ENCODE measurements at regions not wholly inside any gene's neighbourhood (a gene's known extent, or its start where the extent isn't known, plus 50 kb on each side); places are given as distances from the start of the nearest gene placed in this dataset.

- Histone ChIP-seq H3K4me1 (ENCODE audit: low read depth) (no peaks in the 10 kb centered on the region), H3K4me3 (no peak overlapping the region), H3K9me3 (no peaks in the 10 kb centered on the region), H3K36me3 (ENCODE audit: low read depth) (no peaks in the 10 kb centered on the region)
- intact Hi-C loops (cut with DNase I, micrococcal nuclease), result no loop called here
- no peak for ATAC-seq
- no peak for TF ChIP-seq CTCF (IDR thresholded peaks at IDR 0.05)
- no peak for DNase-seq
Measured at GRCh38 chr22:34960005-34960404, 106.0 kb upstream of the ISX start.

DNA sequence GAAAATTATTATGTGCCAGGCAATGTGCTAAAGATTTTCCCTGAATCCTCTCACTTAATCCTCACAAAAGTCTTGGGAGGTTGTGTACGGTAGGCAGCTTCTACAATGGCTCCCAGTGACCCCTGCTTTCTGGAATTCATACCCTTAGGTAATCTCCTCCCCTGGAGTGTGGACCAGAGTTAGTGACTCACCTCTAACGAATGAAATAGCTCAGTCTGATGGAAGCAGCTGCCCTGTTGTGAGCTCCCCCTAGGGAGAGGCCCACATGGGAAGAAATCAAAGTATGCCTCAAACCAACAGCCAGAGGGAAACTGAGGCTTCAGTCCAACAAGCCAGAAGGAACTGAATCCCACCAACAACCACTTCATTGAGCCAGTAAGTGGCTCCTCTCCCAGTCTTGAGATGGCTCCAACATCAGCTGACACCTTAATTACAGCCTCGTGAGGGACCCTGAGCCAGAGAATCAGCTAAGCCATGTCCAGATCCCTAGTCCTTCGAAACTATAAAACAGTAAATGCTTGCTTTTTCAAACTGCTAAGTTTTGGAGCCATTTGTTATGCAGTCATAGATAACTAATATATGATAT is 98.9 kb upstream of the ISX start:
- TF ChIP-seq CTCF (IDR thresholded peaks at IDR 0.05), result no peak
- intact Hi-C loops (cut with DNase I, micrococcal nuclease), result no loop called here
- no peak for DNase-seq
- Histone ChIP-seq H3K36me3 (ENCODE audit: low read depth) (no peaks in the 10 kb centered on the region), H3K4me1 (ENCODE audit: low read depth) (no peaks in the 10 kb centered on the region), H3K4me3 (no peak overlapping the region), H3K9me3 (no peaks in the 10 kb centered on the region)
- no peak for ATAC-seq

DNA sequence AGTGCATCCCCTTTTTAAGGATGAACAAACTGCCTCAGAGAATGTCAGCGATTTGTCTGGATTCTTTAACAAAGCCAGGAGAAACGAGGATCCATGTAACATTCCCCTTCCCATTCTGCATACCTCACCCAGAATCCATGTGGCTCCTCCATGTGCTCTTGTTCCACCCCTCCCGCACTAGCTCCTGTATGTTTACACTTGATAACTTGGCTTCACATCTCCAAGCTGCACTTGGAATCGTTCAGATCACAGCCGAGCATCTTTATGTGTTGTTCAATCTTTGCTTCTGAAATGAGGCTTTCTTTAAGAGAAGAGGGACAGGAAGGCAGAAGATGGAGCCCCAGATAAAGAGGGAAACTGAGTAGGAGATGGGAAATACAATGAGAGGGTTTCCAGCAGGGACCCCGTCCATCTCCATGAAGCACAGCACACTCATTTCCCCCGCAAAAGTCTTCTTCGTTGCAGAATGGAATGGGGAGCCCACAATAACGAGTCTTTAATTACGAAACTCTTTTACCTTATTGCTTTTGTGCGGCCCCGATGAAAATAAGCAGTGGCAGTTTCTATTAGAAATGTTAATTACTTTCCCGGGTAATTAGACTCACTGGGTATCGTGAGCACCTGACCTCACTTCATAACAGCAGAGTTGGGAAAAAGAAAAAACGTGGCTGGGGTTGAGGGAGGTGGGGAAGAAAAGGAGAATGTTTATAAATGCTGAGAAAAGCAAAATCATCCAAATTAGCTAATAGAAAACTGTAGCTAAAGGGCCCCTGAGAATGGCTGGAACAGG is 96.8 kb upstream of the ISX start:
- Histone ChIP-seq H3K4me1 (ENCODE audit: low read depth) (no peaks in the 10 kb centered on the region), H3K4me3 (no peak overlapping the region)
- intact Hi-C loops (cut with DNase I, micrococcal nuclease), result no loop called here

GRCh38 chr22:34971456-34971855 is 94.5 kb upstream of the ISX start:
- Histone ChIP-seq H3K9me3 (no peaks in the 10 kb centered on the region), H3K4me1 (ENCODE audit: low read depth) (no peaks in the 10 kb centered on the region), H3K4me3 (no peak overlapping the region), H3K36me3 (ENCODE audit: low read depth) (no peaks in the 10 kb centered on the region)
- no peak for DNase-seq
- ATAC-seq, result no peak
- intact Hi-C loops (cut with DNase I, micrococcal nuclease), result no loop called here
- no peak for TF ChIP-seq CTCF (IDR thresholded peaks at IDR 0.05)

More for the DNA sequence above, 96.8 kb upstream of the ISX start:
- TF ChIP-seq CTCF (IDR thresholded peaks at IDR 0.05), result no peak
- H3K9me3 ChIP-seq, result no peaks in the 10 kb centered on the region
- ATAC-seq, result no peak
- no peaks in the 10 kb centered on the region for H3K36me3 ChIP-seq (ENCODE audit: low read depth)
- DNase-seq, result no peak

DNA sequence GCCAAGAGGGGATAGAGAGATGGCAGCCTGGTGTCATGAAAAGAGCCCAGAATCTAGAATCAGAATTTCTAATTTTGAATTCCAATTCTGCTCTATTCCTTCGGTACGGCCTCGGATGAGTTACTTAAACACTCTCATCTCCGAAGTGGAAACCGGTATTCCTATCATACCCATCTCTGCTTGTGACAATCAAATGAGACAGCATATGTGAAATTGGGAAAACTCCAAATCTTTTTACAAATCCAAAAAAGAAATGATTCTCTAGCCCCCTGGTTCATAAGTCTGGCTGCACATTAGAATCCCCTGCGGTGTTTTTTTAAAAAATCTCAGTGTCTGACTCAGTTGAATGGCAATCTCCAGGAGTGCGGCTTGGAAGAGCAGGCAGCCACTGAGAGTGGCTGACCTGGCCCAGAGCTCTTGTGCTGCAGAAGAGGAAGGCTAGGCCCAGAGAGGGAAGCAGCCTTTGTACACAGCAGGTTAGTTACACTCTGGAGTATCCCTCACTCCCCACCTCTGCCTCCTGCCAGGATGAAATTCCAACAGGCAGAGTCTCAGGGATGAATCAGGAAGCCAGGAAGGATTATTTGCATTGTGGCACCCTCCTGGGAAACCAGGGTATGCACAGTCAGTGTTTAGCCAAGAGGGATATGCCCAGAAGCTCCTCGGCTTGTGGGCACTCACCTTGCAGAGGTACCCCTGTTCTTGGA is 93.6 kb upstream of the ISX start:
- Histone ChIP-seq H3K36me3 (ENCODE audit: low read depth) (no peaks in the 10 kb centered on the region), H3K4me1 (ENCODE audit: low read depth) (no peaks in the 10 kb centered on the region), H3K9me3 (no peaks in the 10 kb centered on the region), H3K4me3 (no peak overlapping the region)
- no peak for TF ChIP-seq CTCF (IDR thresholded peaks at IDR 0.05)
- no peak for DNase-seq
- ATAC-seq, result no peak
- intact Hi-C loops (cut with DNase I, micrococcal nuclease), result no loop called here

Measured in mucosa of descending colon (tissue), 3 donors.